ENCODE measurements at regions not wholly inside any gene's neighbourhood (a gene's known extent, or its start where the extent isn't known, plus 50 kb on each side); places are given as distances from the start of the nearest gene placed in this dataset.

DNA sequence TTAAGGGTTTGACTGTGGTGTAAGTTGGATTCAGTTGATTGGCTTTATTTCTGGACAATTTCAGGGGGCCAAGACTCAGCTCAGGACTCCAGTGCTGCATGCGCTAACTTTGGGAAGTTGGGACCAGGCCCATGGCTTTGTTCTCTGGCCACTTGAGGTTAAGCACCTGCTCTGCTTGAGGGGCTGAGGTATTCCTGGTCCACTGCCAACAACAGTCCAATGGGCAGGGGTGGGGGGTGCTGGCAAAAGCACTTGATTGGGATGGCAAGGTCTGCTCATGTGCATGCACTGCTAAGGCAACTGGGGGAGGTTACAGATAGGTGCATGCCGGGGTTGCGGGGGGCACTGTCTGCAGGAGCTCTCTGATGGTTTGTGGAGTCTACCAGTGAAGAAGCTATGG, 52.6 kb upstream of the ASB17 start:
- no peak for DNase-seq

GRCh38 chr1:75985827-75986226, 53.6 kb upstream of the ASB17 start:
- DNase-seq, result no peak

- no peak for DNase-seq
Observed at GRCh38 chr1:75986478-75986877, 54.3 kb upstream of the ASB17 start.

DNA sequence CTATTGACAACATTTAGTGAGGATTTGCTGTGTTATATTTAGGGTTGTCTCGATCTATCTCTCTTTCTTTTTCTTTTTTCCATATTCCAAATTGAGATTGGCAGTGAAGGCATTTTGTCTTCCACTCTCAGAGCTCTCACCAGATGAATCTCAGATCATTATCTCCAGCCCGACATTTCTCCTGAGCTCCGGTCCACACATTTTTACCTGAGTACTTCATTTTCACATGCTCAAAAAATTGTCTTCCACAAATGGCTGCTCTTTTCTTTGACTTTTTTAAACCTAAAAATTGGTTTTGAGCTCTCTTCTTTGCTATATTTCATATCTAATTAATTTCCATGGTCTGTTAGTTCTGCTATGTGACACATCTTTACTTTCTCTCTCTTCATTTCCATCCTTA, 56.9 kb upstream of the ASB17 start:
- DNase-seq, result no peak

DNA sequence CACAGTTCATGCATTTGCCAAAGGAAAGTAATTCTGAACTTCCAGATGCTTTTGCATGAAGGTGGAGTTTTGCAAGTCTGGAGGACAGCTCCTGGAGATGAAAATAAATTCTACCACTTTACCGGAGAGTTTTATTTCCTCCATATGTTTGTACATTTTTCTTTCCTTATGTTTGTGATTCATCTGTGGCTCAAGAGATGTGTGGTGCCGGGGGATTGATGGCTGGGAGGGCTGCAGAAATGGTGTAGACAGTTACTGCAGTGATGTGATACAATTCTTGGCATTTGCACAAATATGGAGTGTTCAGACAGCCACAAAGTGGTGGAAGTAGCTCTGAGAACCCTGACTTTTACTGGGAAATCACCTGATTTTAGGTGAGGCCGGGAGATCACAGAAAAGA, 58.5 kb upstream of the ASB17 start:
- DNase-seq, result no peak

GRCh38 chr1:75991497-75992114, 59.4 kb upstream of the ASB17 start:
- peak; percentile 69 for DNase-seq

GRCh38 chr1:75992312-75992711, 60.1 kb upstream of the ASB17 start:
- no peak for DNase-seq

DNA sequence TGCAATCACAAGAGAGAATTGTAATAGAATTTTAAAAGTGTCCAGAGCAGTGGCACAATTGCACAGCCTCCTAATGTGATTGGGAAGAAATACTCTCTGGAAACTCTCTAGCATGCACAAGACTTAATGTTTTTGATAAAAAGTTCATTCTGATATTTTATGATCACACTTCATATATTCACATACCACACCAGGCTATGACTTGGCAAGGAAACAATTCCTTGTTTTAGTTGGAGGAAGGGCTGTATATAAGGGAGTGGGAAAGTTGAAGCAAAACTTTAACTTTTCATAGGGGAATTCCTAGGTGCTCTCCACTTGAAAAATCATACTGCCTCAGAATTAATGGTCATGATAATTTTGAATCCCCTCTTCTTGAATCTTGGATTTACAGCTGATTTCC, 61.5 kb upstream of the ASB17 start:
- no peak for DNase-seq

GRCh38 chr1:75996196-75996595, 64.0 kb upstream of the ASB17 start:
- no peak for DNase-seq

DNA sequence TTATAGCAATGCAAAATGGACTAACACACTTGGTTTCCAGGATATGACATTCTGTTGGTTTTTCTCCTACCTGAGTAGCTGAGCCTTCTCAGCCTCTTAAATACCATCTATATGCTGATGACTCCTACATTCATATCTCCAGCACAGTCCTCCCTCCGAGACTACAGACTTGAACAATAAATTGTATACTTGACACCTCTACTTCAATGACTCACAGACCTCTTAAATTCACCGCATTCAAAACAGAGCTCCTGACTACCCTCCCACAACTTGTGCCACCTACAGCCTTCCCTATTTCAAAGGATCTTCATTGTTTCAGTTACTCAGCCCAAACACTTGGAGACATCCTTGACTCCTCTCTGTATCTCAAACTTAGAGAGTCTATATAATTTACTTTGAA, 66.8 kb upstream of the ASB17 start:
- no peak for DNase-seq

GRCh38 chr1:76003946-76004345, 70.6 kb upstream of the ST6GALNAC3 start:
- no peak for DNase-seq

DNA sequence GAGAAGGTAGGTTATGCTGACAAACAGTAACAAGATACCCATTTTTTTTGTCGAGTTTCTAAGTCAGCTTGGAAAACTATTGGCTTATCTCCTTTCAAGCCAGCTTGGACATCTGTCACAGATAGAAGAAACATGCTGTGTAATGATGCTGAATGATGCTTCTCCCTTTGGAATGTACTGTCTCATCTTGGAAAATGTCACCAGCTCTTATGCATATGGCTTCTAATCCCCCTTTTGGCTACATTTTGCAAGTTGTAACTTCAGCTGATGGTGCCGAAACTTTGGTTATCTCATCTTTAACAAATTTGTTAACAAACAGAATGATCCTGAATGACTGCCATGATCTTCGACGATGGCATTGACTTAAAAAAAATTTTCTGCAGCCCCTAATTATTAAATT, 68.8 kb upstream of the ST6GALNAC3 start:
- no peak for DNase-seq

- DNase-seq, result no peak
Observed at GRCh38 chr1:76006234-76006633, 68.3 kb upstream of the ST6GALNAC3 start.

GRCh38 chr1:76010802-76011201, 63.7 kb upstream of the ST6GALNAC3 start:
- no peak for DNase-seq

DNA sequence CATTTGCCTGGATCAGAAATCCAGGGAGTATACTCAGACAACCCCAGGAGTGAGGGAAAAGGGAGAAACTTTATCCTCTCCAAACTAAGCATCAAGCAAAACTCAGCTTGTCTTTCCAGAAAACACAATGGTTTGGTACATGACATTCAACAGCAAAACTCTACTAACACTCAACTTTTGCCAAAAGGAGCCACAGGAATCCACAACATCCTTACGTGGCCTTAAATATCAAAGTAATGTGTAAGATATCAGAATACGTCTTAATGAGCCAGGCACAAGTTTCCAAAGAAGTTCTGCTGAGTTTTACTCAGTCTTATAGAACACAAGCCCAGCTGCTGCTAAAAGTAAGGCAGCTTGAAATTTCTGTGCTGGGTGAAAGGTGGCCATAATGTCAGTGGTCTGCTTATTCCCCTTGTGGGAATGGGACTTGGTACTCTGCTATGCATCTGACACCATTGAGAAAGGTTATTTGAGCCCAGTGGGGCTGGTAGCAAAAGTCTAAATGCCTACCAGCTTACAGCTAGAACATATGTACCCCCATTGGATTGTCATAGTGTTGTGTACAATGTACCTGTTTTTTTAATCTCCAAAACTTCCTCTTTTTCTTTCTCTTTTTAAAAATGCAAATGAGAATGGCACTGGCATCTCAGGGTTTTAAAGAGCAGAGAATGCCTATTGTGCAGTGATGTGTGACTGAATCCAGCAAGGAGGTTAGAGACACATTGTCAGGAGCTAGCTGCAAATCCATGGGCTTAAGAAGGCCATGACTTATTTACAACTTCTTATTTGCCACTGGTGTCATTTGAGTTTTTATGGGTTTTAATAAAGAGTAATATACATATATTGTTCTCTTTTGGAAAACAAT, 62.0 kb upstream of the ST6GALNAC3 start:
- no peak for DNase-seq

- no peak for DNase-seq
Observed at GRCh38 chr1:76013206-76013581, 61.4 kb upstream of the ST6GALNAC3 start.

- DNase-seq, result no peak
Observed at GRCh38 chr1:76015478-76016103, 59.0 kb upstream of the ST6GALNAC3 start.

- DNase-seq, result no peak
Observed at GRCh38 chr1:76018045-76018444, 56.5 kb upstream of the ST6GALNAC3 start.

DNA sequence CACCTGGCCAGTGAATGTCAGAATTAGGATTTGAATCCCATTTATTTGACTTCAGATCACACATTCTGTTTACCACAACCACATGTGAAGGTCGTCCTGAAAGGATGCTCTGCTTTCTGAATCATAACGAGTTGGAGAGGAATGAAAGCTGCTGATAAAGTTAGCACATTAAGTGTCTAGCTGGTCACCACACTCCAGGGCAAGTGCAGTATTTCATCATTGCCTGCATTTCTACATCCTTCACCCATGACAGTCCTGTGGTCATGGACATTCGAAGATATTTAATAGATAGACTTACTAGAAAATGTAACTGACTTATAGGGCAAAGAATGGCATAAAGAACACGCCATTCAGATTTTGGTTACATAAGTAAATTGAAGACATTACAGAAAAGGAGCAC, 52.7 kb upstream of the ST6GALNAC3 start:
- DNase-seq, result no peak

DNA sequence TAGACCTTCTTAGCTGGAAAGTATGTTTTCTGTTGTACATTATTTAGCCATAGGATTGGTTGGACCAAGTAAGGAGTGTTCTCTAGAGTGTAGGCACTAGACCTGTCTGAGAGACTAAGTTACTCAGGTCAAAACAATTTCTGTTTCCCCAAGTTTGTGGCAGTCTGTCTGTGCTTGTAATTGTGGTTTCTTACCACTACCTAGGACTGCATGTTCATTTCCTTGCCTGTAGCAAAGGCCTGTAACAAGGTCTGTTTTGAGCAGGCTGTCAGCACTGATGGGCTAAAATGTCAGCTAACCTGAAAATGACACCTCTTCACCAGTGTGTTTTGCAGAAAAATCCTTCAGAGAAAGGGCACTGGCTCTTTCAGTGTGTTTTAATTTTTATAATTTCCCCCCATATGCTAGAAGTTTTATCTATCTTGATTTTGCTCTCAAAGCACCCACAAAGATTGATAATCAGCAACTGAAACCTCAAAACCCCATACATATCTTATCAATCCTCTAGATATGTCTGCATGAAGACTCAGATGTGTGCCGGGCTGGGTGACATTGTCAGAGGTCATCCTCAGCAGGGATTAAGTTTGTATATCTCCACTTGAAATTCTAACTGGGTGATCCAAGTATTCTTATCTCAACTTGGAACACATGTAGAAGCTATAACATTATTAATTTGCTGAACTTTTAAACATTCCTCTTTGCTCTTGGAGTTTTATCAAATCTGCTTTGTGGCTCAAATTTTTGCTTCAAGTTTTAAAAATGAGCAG, 50.7 kb upstream of the ST6GALNAC3 start:
- no peak for DNase-seq

Measured in activated naive CD4-positive, alpha-beta T cell treated with anti-CD3 and anti-CD28 coated beads, Interleukin-2, amount 50 U/mL, for 16 hours (primary cell).